Natural killer cell (primary cell): ENCODE measurements at regions not wholly inside any gene's neighbourhood (a gene's known extent, or its start where the extent isn't known, plus 50 kb on each side); places are given as distances from the start of the nearest gene placed in this dataset.

Experiments used
- ATAC-seq, 3 donors: fragments of 150-1000 bp in 2 of 3; fragments of 200-7000 bp in 1 of 3; cut with Tn5 transposase; 1 replicate in 1 of 3; 2 replicates in 2 of 3; pipeline ENCODE4 v1.10.0; 2021; ENCODE audit warnings: mild to moderate bottlenecking in 2 of 3, moderate library complexity in 2 of 3
- DNase-seq, 2 donors: peaks; one replicate each; pipeline versions ENCODE4 v3.0.0 to v3.0.0-alpha.2; 2013 to 2021; ENCODE audit warnings: mixed read lengths in 1 of 2
- H3K27ac ChIP-seq: one replicate; pipeline ENCODE4 v1.5.1; 2013; ENCODE audit warnings: mild to moderate bottlenecking, low read length
- H3K27me3 ChIP-seq: one replicate; pipeline ENCODE4 v1.6.1; 2013; ENCODE audit warnings: low read length; ENCODE audit not compliant: control insufficient read depth, insufficient read depth
- H3K36me3 ChIP-seq: one replicate; pipeline ENCODE4 v1.6.1; 2013; ENCODE audit warnings: low read length; ENCODE audit not compliant: control insufficient read depth, insufficient read depth
- H3K4me1 ChIP-seq: one replicate; pipeline ENCODE4 v1.6.1; 2013; ENCODE audit warnings: low read length; ENCODE audit not compliant: control insufficient read depth, insufficient read depth
- H3K4me3 ChIP-seq: one replicate; pipeline ENCODE4 v1.5.1; 2013; ENCODE audit warnings: low read length
- H3K9me3 ChIP-seq: one replicate; pipeline ENCODE4 v1.6.1; 2013; ENCODE audit warnings: low read length; ENCODE audit not compliant: control insufficient read depth, insufficient read depth
- H3K27ac Mint-ChIP-seq, 2 donors: one replicate each; pipeline ENCODE4 v1.8.0; 2022; ENCODE audit warnings: mild to moderate bottlenecking in 2 of 2, mixed read lengths in 2 of 2, moderate library complexity in 1 of 2
- H3K27me3 Mint-ChIP-seq, 2 donors: one replicate each; pipeline ENCODE4 v1.8.0; 2022; ENCODE audit warnings: low read depth in 2 of 2, mixed read lengths in 2 of 2
- H3K36me3 Mint-ChIP-seq: one replicate; pipeline ENCODE4 v1.8.0; 2022; ENCODE audit warnings: mixed read lengths
- H3K4me1 Mint-ChIP-seq, 2 donors: one replicate each; pipeline ENCODE4 v1.8.0; 2022; ENCODE audit warnings: mixed read lengths in 2 of 2
- H3K4me3 Mint-ChIP-seq: one replicate; pipeline ENCODE4 v1.8.0; 2022; ENCODE audit warnings: mild to moderate bottlenecking, moderate library complexity, mixed read lengths
- H3K9me3 Mint-ChIP-seq, 2 donors: one replicate each; pipeline ENCODE4 v1.8.0; 2022; ENCODE audit warnings: mixed read lengths in 2 of 2
- CTCF ChIP-seq: fragments of 200-600 bp; IDR thresholded peaks from one replicate; pipeline ENCODE4 v1.8.0; 2022; ENCODE audit warnings: antibody characterized with exemption
- WGBS: methylation state at CpG from one replicate; pipeline ENCODE4 v1.1.7; 2013; ENCODE audit warnings: missing lambda C conversion rate; ENCODE audit not compliant: insufficient coverage; 5-methylcytosine and 5-hydroxymethylcytosine counted together
- intact Hi-C: fragments of 100-400 bp; cut with micrococcal nuclease; formaldehyde crosslinking; loops from one replicate; pipeline ENCODE4 v1.14.2; 2022

- WGBS = 63% methylated on average over 3 of the region's 3 CpGs
- no peaks in the 10 kb centered on the region for H3K36me3 Mint-ChIP-seq
- ATAC-seq (no peak), DNase-seq (no peak)
- no peak overlapping the region for H3K27ac ChIP-seq
- no peaks in the 10 kb centered on the region for H3K36me3 ChIP-seq
- H3K4me1 ChIP-seq = no peaks in the 10 kb centered on the region
- no peak overlapping the region for H3K4me3 Mint-ChIP-seq
- intact Hi-C loops = no loop called here
- peaks cover 0 to 3% of the 10 kb centered on the region in 2 donors for H3K9me3 Mint-ChIP-seq
- H3K9me3 ChIP-seq = no peaks in the 10 kb centered on the region
- H3K4me1 Mint-ChIP-seq = no peaks in the 10 kb centered on the region
- H3K27me3 ChIP-seq = no peaks in the 10 kb centered on the region
- H3K27ac Mint-ChIP-seq = no peak overlapping the region
- H3K4me3 ChIP-seq = no peak overlapping the region
- no peak for TF ChIP-seq CTCF
- no peaks in the 10 kb centered on the region for H3K27me3 Mint-ChIP-seq
These were observed 192.7 kb upstream of the TFAP2D start for GRCh38 chr6:50520326-50521266.

GRCh38 chr6:50524341-50524740 is 189.0 kb upstream of the TFAP2D start:
- no peaks in the 10 kb centered on the region for H3K36me3 Mint-ChIP-seq
- H3K4me1 Mint-ChIP-seq = no peaks in the 10 kb centered on the region
- Histone ChIP-seq H3K4me1 (no peaks in the 10 kb centered on the region), H3K27me3 (no peaks in the 10 kb centered on the region), H3K36me3 (no peaks in the 10 kb centered on the region), H3K4me3 (no peak overlapping the region), H3K27ac (no peak overlapping the region), H3K9me3 (no peaks in the 10 kb centered on the region)
- no peak for ATAC-seq
- intact Hi-C loops = no loop called here
- no peaks in the 10 kb centered on the region for H3K27me3 Mint-ChIP-seq
- H3K4me3 Mint-ChIP-seq = no peak overlapping the region
- peaks cover 8 to 12% of the 10 kb centered on the region in 2 donors for H3K9me3 Mint-ChIP-seq
- no peak for TF ChIP-seq CTCF
- no peak overlapping the region for H3K27ac Mint-ChIP-seq
- DNase-seq = no peak

- H3K27ac Mint-ChIP-seq = no peak overlapping the region
- H3K27me3 Mint-ChIP-seq = no peaks in the 10 kb centered on the region
- TF ChIP-seq CTCF = no peak
- intact Hi-C loops = no loop called here
- no peak overlapping the region for H3K4me3 Mint-ChIP-seq
- peaks cover 12 to 14% of the 10 kb centered on the region in 2 donors for H3K9me3 Mint-ChIP-seq
- H3K4me1 ChIP-seq = no peaks in the 10 kb centered on the region
- DNase-seq (no peak), ATAC-seq (no peak)
- no peaks in the 10 kb centered on the region for H3K36me3 ChIP-seq
- no peaks in the 10 kb centered on the region for H3K9me3 ChIP-seq
- no peaks in the 10 kb centered on the region for H3K36me3 Mint-ChIP-seq
- H3K27ac ChIP-seq = no peak overlapping the region
- H3K4me1 Mint-ChIP-seq = no peaks in the 10 kb centered on the region
- WGBS = 81% methylated on average over 2 of the region's 2 CpGs
- no peak overlapping the region for H3K4me3 ChIP-seq
- no peaks in the 10 kb centered on the region for H3K27me3 ChIP-seq
These were observed 185.3 kb upstream of the TFAP2D start for GRCh38 chr6:50527985-50528384.

- no peaks in the 10 kb centered on the region for H3K9me3 ChIP-seq
- H3K4me3 ChIP-seq = no peak overlapping the region
- no peak for TF ChIP-seq CTCF
- Mint-ChIP-seq H3K36me3 (no peaks in the 10 kb centered on the region), H3K4me1 (no peaks in the 10 kb centered on the region), H3K9me3 (peaks cover 2 to 15% of the 10 kb centered on the region in 2 donors), H3K27ac (no peak overlapping the region), H3K27me3 (no peaks in the 10 kb centered on the region), H3K4me3 (no peak overlapping the region)
- 69% methylated on average over 1 of the region's 1 CpG for whole genome bisulfite sequencing
- intact Hi-C loops = no loop called here
- no peak for DNase-seq
- no peak overlapping the region for H3K27ac ChIP-seq
- no peaks in the 10 kb centered on the region for H3K4me1 ChIP-seq
- no peak for ATAC-seq
- no peaks in the 10 kb centered on the region for H3K27me3 ChIP-seq
- no peaks in the 10 kb centered on the region for H3K36me3 ChIP-seq
These were observed 173.9 kb upstream of the TFAP2D start for GRCh38 chr6:50539447-50539846.
